ENCODE measurements at regions not wholly inside any gene's neighbourhood (a gene's known extent, or its start where the extent isn't known, plus 50 kb on each side); places are given as distances from the start of the nearest gene placed in this dataset.

DNA sequence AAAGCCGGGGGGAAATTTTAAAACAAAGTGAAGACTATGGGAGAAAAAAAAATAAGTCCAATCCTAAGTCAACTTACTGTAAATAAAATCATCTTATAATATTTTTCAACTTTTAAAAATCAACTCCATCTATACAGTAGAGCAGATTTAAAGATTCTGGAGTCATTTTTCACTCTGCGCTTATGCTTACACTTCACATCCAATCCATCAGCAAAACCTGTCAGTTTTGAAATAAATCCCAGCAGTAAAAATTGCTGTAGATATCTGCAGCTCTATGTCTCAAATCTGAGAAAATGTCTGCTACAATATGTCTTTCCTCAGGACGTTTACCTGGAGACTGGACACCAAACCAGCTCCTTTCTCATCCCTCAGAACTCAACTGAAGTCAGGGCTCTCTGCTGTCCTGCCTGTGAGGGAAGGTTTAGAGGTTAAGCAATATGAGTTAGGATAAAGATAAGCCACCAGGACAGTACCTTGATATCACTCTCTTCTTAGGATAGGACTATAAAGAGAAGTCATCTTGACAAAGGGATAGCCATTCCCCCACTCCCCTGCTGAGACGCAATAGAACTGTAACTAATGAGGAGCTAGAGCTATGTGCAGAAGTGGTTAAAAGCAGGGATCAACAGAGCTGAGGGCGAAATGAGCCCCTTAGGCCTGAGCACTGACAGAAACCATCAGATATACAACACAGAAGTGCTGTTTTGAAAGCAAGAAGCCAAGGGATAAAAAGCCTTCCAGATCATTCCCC lies 254.7 kb upstream of the KLHL1 start:
- no peaks in the 10 kb centered on the region for H3K36me3 ChIP-seq
- intact Hi-C loops (cut with DNase I): no loop called here
- no peak overlapping the region for H3K4me3 ChIP-seq
- no peaks in the 10 kb centered on the region for H3K9me3 ChIP-seq
- no peaks in the 10 kb centered on the region for H3K27me3 ChIP-seq
- H3K4me1 ChIP-seq: no peaks in the 10 kb centered on the region
- H3K27ac ChIP-seq: no peak overlapping the region
- no peak for TF ChIP-seq POLR2A (IDR thresholded peaks at IDR 0.05)
- TF ChIP-seq POLR2AphosphoS5 (IDR thresholded peaks at IDR 0.05; ENCODE audit: insufficient read depth in 1 of 2, low read depth in 1 of 2): no peak
- no peak for TF ChIP-seq CTCF (IDR thresholded peaks at IDR 0.05)
- DNase-seq (ENCODE audit: extremely low spot score in 2 of 2): no peak

GRCh38 chr13:70357031-70357430 lies 248.8 kb upstream of the KLHL1 start:
- Histone ChIP-seq H3K27ac (no peak overlapping the region), H3K4me3 (no peak overlapping the region), H3K4me1 (no peaks in the 10 kb centered on the region), H3K9me3 (no peaks in the 10 kb centered on the region), H3K36me3 (no peaks in the 10 kb centered on the region), H3K27me3 (no peaks in the 10 kb centered on the region)
- DNase-seq (ENCODE audit: extremely low spot score in 2 of 2): no peak
- intact Hi-C loops (cut with DNase I): no loop called here
- no peak for TF ChIP-seq POLR2A (IDR thresholded peaks at IDR 0.05)
- no peak for TF ChIP-seq POLR2AphosphoS5 (IDR thresholded peaks at IDR 0.05; ENCODE audit: insufficient read depth in 1 of 2, low read depth in 1 of 2)
- no peak for TF ChIP-seq CTCF (IDR thresholded peaks at IDR 0.05)

DNA sequence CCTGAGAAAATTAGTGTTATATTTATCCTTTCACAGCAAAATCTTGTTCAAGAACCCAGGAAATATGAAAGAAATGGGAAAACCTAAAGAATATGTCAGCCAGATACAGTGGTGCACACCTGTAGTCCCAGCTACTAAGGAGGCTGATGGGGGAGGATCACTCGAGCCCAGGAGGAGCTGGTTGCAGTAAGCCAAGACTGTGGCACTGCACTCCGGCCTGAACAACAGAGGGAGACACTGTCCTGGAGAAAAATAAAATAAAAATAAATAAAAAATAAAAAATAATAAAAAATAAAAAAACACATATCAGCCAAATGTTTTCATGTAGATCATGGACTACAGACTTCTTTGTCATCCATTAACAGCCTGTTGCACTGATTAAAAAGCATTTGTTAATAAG lies 244.8 kb upstream of the KLHL1 start:
- Histone ChIP-seq H3K4me3 (no peak overlapping the region), H3K36me3 (no peaks in the 10 kb centered on the region), H3K27ac (no peak overlapping the region), H3K27me3 (no peaks in the 10 kb centered on the region), H3K4me1 (no peaks in the 10 kb centered on the region), H3K9me3 (no peaks in the 10 kb centered on the region)
- intact Hi-C loops (cut with DNase I): no loop called here
- TF ChIP-seq CTCF (IDR thresholded peaks at IDR 0.05) (no peak), POLR2AphosphoS5 (IDR thresholded peaks at IDR 0.05; ENCODE audit: insufficient read depth in 1 of 2, low read depth in 1 of 2) (no peak), POLR2A (IDR thresholded peaks at IDR 0.05) (no peak)
- no peak for DNase-seq (ENCODE audit: extremely low spot score in 2 of 2)

- Histone ChIP-seq H3K4me1 (no peaks in the 10 kb centered on the region), H3K27me3 (no peaks in the 10 kb centered on the region), H3K36me3 (no peaks in the 10 kb centered on the region), H3K4me3 (no peak overlapping the region), H3K27ac (no peak overlapping the region), H3K9me3 (no peaks in the 10 kb centered on the region)
- TF ChIP-seq CTCF (IDR thresholded peaks at IDR 0.05) (no peak), POLR2AphosphoS5 (IDR thresholded peaks at IDR 0.05; ENCODE audit: insufficient read depth in 1 of 2, low read depth in 1 of 2) (no peak), POLR2A (IDR thresholded peaks at IDR 0.05) (no peak)
- no peak for DNase-seq (ENCODE audit: extremely low spot score in 2 of 2)
- intact Hi-C loops (cut with DNase I): no loop called here
Measured at GRCh38 chr13:70347947-70348620, 239.8 kb upstream of the KLHL1 start.

DNA sequence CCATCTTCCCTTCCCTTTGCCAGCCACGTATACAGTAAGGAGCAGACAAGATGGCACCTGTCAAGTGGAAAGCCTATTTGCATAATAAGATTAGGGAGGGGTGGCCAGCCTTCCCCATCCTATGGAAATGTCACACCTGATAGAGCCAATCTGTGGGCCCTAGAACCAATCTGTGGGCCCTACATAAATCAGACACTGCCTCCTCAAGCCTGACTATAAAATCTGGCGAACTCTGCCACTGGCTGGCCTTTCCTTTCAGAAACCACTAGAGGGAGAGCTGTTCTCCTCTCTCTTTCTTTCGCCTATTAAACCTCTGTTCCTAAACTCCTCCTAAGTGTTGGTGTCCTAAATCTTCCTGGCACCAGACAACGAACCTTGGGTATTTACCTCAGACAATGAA lies 231.5 kb upstream of the KLHL1 start:
- no peak for DNase-seq (ENCODE audit: extremely low spot score in 2 of 2)
- Histone ChIP-seq H3K9me3 (no peaks in the 10 kb centered on the region), H3K4me1 (no peaks in the 10 kb centered on the region), H3K36me3 (no peaks in the 10 kb centered on the region), H3K27me3 (no peaks in the 10 kb centered on the region), H3K27ac (no peak overlapping the region), H3K4me3 (no peak overlapping the region)
- intact Hi-C loops (cut with DNase I): no loop called here
- TF ChIP-seq CTCF (IDR thresholded peaks at IDR 0.05): no peak
- TF ChIP-seq POLR2AphosphoS5 (IDR thresholded peaks at IDR 0.05; ENCODE audit: insufficient read depth in 1 of 2, low read depth in 1 of 2): no peak
- TF ChIP-seq POLR2A (IDR thresholded peaks at IDR 0.05): no peak
